ENCODE measurements at regions not wholly inside any gene's neighbourhood (a gene's known extent, or its start where the extent isn't known, plus 50 kb on each side); places are given as distances from the start of the nearest gene placed in this dataset.

GRCh38 chr5:163789870-163790269, 284.5 kb downstream of the MAT2B start:
- H3K4me3 ChIP-seq = no peak overlapping the region
- TF ChIP-seq POLR2A (IDR thresholded peaks at IDR 0.05) (no peak), CTCF (IDR thresholded peaks at IDR 0.05) (no peak)
- no peaks in the 10 kb centered on the region for H3K9me3 ChIP-seq (replicated peaks in 1 of 3)
- intact Hi-C loops (cut with DNase I) = no loop called here
- H3K36me3 ChIP-seq (replicated peaks in 1 of 2) = no peaks in the 10 kb centered on the region
- no peak for DNase-seq
- H3K4me1 ChIP-seq (replicated peaks in 1 of 2) = no peaks in the 10 kb centered on the region
- H3K27ac ChIP-seq = no peak overlapping the region
- 70 to 73% (median 72%) methylated on average over 3 of the region's 3 CpGs for WGBS, 4 donors
- H3K27me3 ChIP-seq = no peaks in the 10 kb centered on the region

GRCh38 chr5:163790497-163790896, 285.1 kb downstream of the MAT2B start:
- H3K27me3 ChIP-seq = no peaks in the 10 kb centered on the region
- intact Hi-C loops (cut with DNase I) = no loop called here
- H3K4me3 ChIP-seq = no peak overlapping the region
- no peak for DNase-seq
- no peaks in the 10 kb centered on the region for H3K9me3 ChIP-seq (replicated peaks in 1 of 3)
- no peaks in the 10 kb centered on the region for H3K4me1 ChIP-seq (replicated peaks in 1 of 2)
- TF ChIP-seq CTCF (IDR thresholded peaks at IDR 0.05) = no peak
- TF ChIP-seq POLR2A (IDR thresholded peaks at IDR 0.05) = no peak
- WGBS, 4 donors = 69 to 77% (median 72%) methylated on average over 2 of the region's 2 CpGs
- no peak overlapping the region for H3K27ac ChIP-seq
- H3K36me3 ChIP-seq (replicated peaks in 1 of 2) = no peaks in the 10 kb centered on the region

- no peak for TF ChIP-seq POLR2A (IDR thresholded peaks at IDR 0.05)
- no peak for TF ChIP-seq CTCF (IDR thresholded peaks at IDR 0.05)
- 80 to 88% (median 83%) methylated on average over 2 of the region's 2 CpGs for WGBS, 4 donors
Observed at GRCh38 chr5:163794993-163795392, 289.6 kb downstream of the MAT2B start.

GRCh38 chr5:163807781-163808180, 302.4 kb downstream of the MAT2B start:
- Histone ChIP-seq H3K4me1 (replicated peaks in 1 of 2) (no peaks in the 10 kb centered on the region), H3K4me3 (no peak overlapping the region), H3K9me3 (replicated peaks in 1 of 3) (no peaks in the 10 kb centered on the region), H3K27me3 (no peaks in the 10 kb centered on the region), H3K27ac (no peak overlapping the region), H3K36me3 (replicated peaks in 1 of 2) (no peaks in the 10 kb centered on the region)
- TF ChIP-seq POLR2A (IDR thresholded peaks at IDR 0.05) (no peak), CTCF (IDR thresholded peaks at IDR 0.05) (no peak)
- WGBS, 4 donors = 73 to 83% (median 79%) methylated on average over 2 of the region's 2 CpGs
- intact Hi-C loops (cut with DNase I) = no loop called here
- DNase-seq = no peak

More at GRCh38 chr5:163794993-163795392, 289.6 kb downstream of the MAT2B start:
- Histone ChIP-seq H3K4me3 (no peak overlapping the region), H3K9me3 (replicated peaks in 1 of 3) (no peaks in the 10 kb centered on the region), H3K27me3 (no peaks in the 10 kb centered on the region), H3K36me3 (replicated peaks in 1 of 2) (no peaks in the 10 kb centered on the region), H3K27ac (no peak overlapping the region), H3K4me1 (replicated peaks in 1 of 2) (no peaks in the 10 kb centered on the region)
- intact Hi-C loops (cut with DNase I) = no loop called here
- DNase-seq = no peak
